HG03469 (cell line): ENCODE measurements at regions not wholly inside any gene's neighbourhood (a gene's known extent, or its start where the extent isn't known, plus 50 kb on each side); places are given as distances from the start of the nearest gene placed in this dataset.
"Not testable (repeated sequence)": the region's sequence is repeated elsewhere in the genome, so short reads cannot be mapped to it uniquely, and the experiment has no call there.

ENCODE experiments used
- ATAC-seq: cut with Tn5 transposase; IDR thresholded peaks from one replicate; pipeline ENCODE4 v1.9.1; 2021; ENCODE audit warnings: mild to moderate bottlenecking, moderate library complexity, moderate number of reproducible peaks; ENCODE audit not compliant: unreplicated experiment

- ATAC-seq: not testable (repeated sequence)
Observed at GRCh38 chr6:27633221-27633688, 160.3 kb upstream of the ZNF184 start.

GRCh38 chr6:27631609-27631916 lies 158.7 kb upstream of the ZNF184 start:
- ATAC-seq: no peak

GRCh38 chr6:27630727-27631608 lies 158.1 kb upstream of the ZNF184 start:
- ATAC-seq: no peak

GRCh38 chr6:27624694-27625262 lies 151.9 kb upstream of the ZNF184 start:
- ATAC-seq: no peak

- no peak for ATAC-seq
Observed at GRCh38 chr6:27623103-27623502, 150.2 kb upstream of the ZNF184 start.

- no peak for ATAC-seq
Observed at GRCh38 chr6:27619436-27619835, 146.5 kb upstream of the ZNF184 start.

GRCh38 chr6:27617700-27618689 lies 145.1 kb upstream of the ZNF184 start:
- ATAC-seq: no peak

GRCh38 chr6:27617046-27617687 lies 144.3 kb upstream of the ZNF184 start:
- no peak for ATAC-seq

GRCh38 chr6:27616328-27617045 lies 143.6 kb upstream of the ZNF184 start:
- no peak for ATAC-seq

GRCh38 chr6:27611451-27611850 lies 138.5 kb upstream of the ZNF184 start:
- ATAC-seq: no peak

- ATAC-seq: no peak
Observed at GRCh38 chr6:27608916-27609883, 136.3 kb upstream of the ZNF184 start.

- ATAC-seq: no peak
Observed at GRCh38 chr6:27605401-27606342, 132.8 kb upstream of the ZNF184 start.

GRCh38 chr6:27604986-27605385 lies 132.1 kb upstream of the ZNF184 start:
- no peak for ATAC-seq

GRCh38 chr6:27601668-27602254 lies 128.9 kb upstream of the ZNF184 start:
- no peak for ATAC-seq

GRCh38 chr6:27599859-27600532 lies 127.1 kb upstream of the ZNF184 start:
- ATAC-seq: no peak

GRCh38 chr6:27597031-27597567 lies 124.2 kb upstream of the ZNF184 start:
- ATAC-seq: not testable (repeated sequence)

GRCh38 chr6:27593861-27594260 lies 121.0 kb upstream of the ZNF184 start:
- no peak for ATAC-seq
